GM03348 (cell line): ENCODE measurements at regions not wholly inside any gene's neighbourhood (a gene's known extent, or its start where the extent isn't known, plus 50 kb on each side); places are given as distances from the start of the nearest gene placed in this dataset.

Experiments used
- DNase-seq: peaks from one replicate; pipeline ENCODE4 v3.0.0; 2012; ENCODE audit warnings: low spot score

DNA sequence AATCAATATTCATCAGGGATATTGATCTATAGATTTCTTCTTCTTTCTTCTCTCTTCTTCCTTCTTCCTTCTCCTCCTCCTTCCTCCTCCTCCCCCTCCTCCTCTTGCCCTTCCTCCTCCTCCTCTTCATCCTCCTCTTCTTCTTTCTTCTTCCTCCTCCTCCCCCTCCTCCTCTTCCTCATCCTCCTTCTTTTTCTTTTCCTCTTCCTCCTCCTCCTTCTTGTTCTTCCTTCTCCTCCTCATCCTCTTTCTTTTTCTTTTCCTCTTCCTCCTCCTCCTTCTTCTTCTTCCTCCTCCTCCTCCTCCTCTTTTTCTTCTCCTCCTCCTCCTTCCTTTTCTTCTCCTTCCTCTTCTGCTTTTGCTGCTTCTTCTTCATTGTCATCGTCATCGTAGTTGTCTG, 52.4 kb upstream of the SERINC1 start:
- no peak for DNase-seq

DNA sequence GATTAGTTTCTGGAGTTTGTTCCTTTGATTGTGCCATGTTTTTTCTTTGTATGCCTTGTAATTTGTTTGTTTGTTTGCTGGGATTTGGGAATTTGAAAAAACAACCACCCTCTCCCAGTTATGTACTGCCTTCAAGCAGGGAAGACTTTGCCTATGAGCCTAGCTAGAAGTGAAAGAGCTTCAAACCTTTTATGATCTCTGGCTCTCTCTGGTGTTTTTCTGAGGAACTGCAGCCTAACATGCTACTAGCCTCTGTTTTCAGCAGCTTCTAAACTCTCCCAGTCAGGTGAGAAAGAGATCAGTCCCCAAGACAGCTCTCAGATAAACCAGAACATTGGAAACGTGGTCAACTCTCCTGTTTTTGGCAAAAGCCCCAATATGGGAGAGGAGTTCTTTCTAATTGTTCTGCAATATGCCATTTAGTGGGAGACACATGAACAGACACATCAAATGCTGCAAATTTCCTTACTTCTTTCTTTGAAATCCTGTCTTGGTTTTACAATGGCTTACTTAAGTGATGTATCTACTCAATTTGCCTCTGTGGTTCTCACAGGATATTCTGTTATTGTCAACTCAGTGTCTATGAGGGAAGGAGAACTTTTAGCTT, 58.9 kb upstream of the SERINC1 start:
- peak; percentile 70 for DNase-seq

DNA sequence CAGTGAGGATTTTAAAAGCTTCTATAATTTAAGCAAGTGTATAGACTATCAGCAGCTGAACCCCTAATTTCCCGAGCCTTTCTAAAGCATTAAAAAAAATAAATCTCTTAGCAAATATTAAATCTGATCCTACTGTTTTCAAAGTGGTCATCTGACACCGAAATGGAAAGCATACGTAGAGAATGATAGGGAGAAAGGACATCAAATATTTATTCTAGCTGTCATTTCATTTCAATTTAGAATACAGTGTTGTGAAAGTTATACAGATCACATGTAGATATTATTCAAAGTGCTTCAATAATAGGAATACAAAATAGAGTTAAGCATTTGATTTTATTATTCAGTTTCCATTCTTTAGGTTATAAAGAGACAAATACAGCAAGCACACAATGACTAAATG, 61.9 kb upstream of the PKIB start:
- DNase-seq, result no peak

DNA sequence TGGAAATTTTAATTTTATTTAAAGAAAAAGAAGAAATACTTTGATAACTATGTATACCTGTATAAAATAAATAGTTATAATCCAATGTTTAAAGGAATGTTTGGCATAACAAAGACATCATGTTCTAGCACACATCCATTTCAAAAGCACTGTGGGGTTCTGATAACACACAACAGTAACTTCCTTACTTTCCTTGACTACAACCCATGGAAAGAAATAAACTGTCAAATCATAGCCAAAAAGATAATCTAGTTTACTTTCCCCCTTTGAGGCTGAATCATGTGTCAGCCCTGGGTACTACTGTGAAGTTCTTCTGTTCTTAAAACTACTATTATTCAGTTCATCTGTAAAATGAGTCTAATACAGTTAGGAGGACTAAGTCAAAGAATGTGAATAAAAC, 61.4 kb upstream of the PKIB start:
- DNase-seq, result no peak

DNA sequence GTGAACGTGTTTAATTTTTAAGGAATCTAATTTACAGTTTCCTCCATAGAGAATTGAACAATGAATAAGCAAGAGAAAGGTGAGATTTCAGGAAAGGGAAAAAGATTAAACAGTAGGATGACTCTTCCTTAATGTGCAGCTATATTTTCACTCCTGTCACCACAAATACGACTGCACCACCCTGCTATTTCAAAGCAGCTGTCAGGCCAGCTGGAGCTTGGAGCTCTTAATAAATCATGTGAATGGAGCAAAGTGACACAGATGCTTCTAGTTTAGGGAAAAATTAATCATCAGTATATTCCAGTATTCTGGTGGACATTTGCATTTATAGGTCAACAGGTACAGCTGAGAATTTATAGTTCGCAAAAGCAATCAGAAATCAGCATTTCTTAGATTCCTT, 56.5 kb upstream of the PKIB start:
- no peak for DNase-seq

DNA sequence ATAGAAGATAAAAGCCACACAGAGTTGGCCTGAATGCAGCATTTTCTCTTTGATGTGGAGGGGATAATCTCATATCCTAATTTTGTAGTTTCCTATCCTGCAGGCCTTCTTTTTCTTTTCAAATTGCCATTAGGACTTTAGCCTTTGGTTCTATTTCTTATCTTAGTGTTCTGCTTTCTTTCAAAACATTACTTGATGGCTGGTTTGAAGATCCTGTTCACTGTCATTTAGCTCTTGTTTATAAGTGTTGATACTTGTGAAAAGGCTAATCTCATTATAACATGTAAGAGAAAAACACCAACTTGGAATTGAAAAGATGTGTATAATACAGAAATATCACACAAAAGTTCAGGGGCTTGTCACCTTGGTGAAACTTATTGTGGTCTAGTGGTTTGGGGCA, 54.6 kb upstream of the PKIB start:
- no peak for DNase-seq

DNA sequence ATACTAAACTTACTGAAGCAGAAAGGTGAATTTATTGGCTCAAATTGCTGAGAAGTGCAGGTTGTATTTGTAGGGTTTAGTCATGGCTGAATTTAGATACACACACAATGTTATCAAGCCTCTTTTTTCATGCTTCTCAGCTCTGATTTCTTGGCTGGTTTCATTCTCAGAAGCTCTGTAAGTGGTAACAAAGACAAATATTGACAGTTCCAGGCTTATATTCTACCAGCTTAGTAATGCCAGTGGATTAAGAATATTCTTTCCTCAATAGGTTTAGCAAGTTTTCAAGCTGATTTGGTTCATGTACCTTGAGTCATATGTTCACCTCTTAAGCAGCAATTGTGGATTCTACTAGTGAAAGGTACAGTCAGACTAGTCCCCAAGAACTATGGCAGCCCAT, 52.1 kb upstream of the PKIB start:
- no peak for DNase-seq
